ENCODE measurements at regions not wholly inside any gene's neighbourhood (a gene's known extent, or its start where the extent isn't known, plus 50 kb on each side); places are given as distances from the start of the nearest gene placed in this dataset.

GRCh38 chr3:140821493-140821892, 120.1 kb upstream of the SLC25A36 start:
- no peak for DNase-seq

- DNase-seq = no peak
Observed at GRCh38 chr3:140822401-140823047, 119.1 kb upstream of the SLC25A36 start.

- no peak for DNase-seq
Observed at GRCh38 chr3:140823106-140823505, 118.5 kb upstream of the SLC25A36 start.

GRCh38 chr3:140827894-140828293, 113.7 kb upstream of the SLC25A36 start:
- DNase-seq = no peak

GRCh38 chr3:140828585-140828984, 113.1 kb upstream of the SLC25A36 start:
- no peak for DNase-seq

GRCh38 chr3:140829796-140830195, 111.8 kb upstream of the SLC25A36 start:
- no peak for DNase-seq

GRCh38 chr3:140830391-140830790, 111.2 kb upstream of the SLC25A36 start:
- no peak for DNase-seq

- no peak for DNase-seq
Observed at GRCh38 chr3:140832883-140833282, 108.8 kb upstream of the SLC25A36 start.

- no peak for DNase-seq
Observed at GRCh38 chr3:140834266-140835037, 107.2 kb upstream of the SLC25A36 start.

GRCh38 chr3:140842984-140843649, 98.5 kb upstream of the SLC25A36 start:
- no peak for DNase-seq

- DNase-seq = no peak
Observed at GRCh38 chr3:140843656-140844055, 98.0 kb upstream of the SLC25A36 start.

GRCh38 chr3:140844072-140844471, 97.6 kb upstream of the SLC25A36 start:
- no peak for DNase-seq

GRCh38 chr3:140845882-140846281, 95.8 kb upstream of the SLC25A36 start:
- no peak for DNase-seq

- DNase-seq = no peak
Observed at GRCh38 chr3:140848666-140849065, 93.0 kb upstream of the SLC25A36 start.

- no peak for DNase-seq
Observed at GRCh38 chr3:140850210-140850955, 91.3 kb upstream of the SLC25A36 start.

- DNase-seq = no peak
Observed at GRCh38 chr3:140854961-140855360, 86.7 kb upstream of the SLC25A36 start.

GRCh38 chr3:140856905-140857304, 84.7 kb upstream of the SLC25A36 start:
- DNase-seq = no peak

- DNase-seq = no peak
Observed at GRCh38 chr3:140857993-140858392, 83.6 kb upstream of the SLC25A36 start.

- peak; percentile 32 for DNase-seq
Observed at GRCh38 chr3:140859592-140860336, 81.9 kb upstream of the SLC25A36 start.

- peak; percentile 6 for DNase-seq
Observed at GRCh38 chr3:140863580-140864009, 78.0 kb upstream of the SLC25A36 start.

GRCh38 chr3:140870351-140870750, 71.3 kb upstream of the SLC25A36 start:
- no peak for DNase-seq

GRCh38 chr3:140871022-140871421, 70.6 kb upstream of the SLC25A36 start:
- no peak for DNase-seq

All from NCI-H510A (cell line).